MM.1S (cell line): ENCODE measurements at regions not wholly inside any gene's neighbourhood (a gene's known extent, or its start where the extent isn't known, plus 50 kb on each side); places are given as distances from the start of the nearest gene placed in this dataset.

Experiments used
- DNase-seq: peaks from one replicate; pipeline ENCODE4 v3.0.0-alpha.2; 2015
- H2AFZ ChIP-seq: fragments of 300-600 bp; sonication (generic); 2 replicates; pipeline ENCODE4 v1.6.0; 2016; ENCODE audit warnings: antibody characterized with exemption, low read length
- H3F3A ChIP-seq: fragments of 300-600 bp; sonication (generic); 2 replicates; pipeline ENCODE4 v1.6.1; 2016; ENCODE audit warnings: mild to moderate bottlenecking, antibody characterized with exemption, low read length, moderate library complexity, mixed read lengths; ENCODE audit not compliant: insufficient read depth
- H3K27ac ChIP-seq: fragments of 300-600 bp; sonication (generic); 2 replicates; pipeline ENCODE4 v1.5.1; 2016; ENCODE audit warnings: mild to moderate bottlenecking, low read length
- H3K27me3 ChIP-seq: fragments of 300-600 bp; sonication (generic); replicated peaks from 2 replicates; pipeline ENCODE4 v1.6.0; 2016; ENCODE audit warnings: low read length; ENCODE audit not compliant: insufficient read depth
- H3K36me3 ChIP-seq: fragments of 300-600 bp; sonication (generic); replicated peaks from 2 replicates; pipeline ENCODE4 v1.6.1; 2016; ENCODE audit warnings: mild to moderate bottlenecking, low read length, mixed read lengths; ENCODE audit not compliant: insufficient read depth
- H3K4me1 ChIP-seq: fragments of 300-600 bp; sonication (generic); 2 replicates; pipeline ENCODE4 v1.6.1; 2016; ENCODE audit warnings: low read length, mixed read lengths
- H3K4me2 ChIP-seq: fragments of 300-600 bp; sonication (generic); 2 replicates; pipeline ENCODE4 v1.6.0; 2016; ENCODE audit warnings: low read depth, low read length
- H3K4me3 ChIP-seq: fragments of 300-600 bp; sonication (generic); 2 replicates; pipeline ENCODE4 v1.5.1; 2016; ENCODE audit warnings: low read length, mixed read lengths
- H3K79me2 ChIP-seq: fragments of 300-600 bp; sonication (generic); 2 replicates; pipeline ENCODE4 v1.6.1; 2016; ENCODE audit warnings: mixed run types, low read length, mixed read lengths
- H3K9ac ChIP-seq: fragments of 300-600 bp; sonication (generic); 2 replicates; pipeline ENCODE4 v1.6.1; 2016; ENCODE audit warnings: low read length, mixed read lengths
- H3K9me2 ChIP-seq: fragments of 300-600 bp; sonication (generic); replicated peaks from 2 replicates; pipeline ENCODE4 v1.6.1; 2016; ENCODE audit warnings: mild to moderate bottlenecking, low read length, mixed read lengths; ENCODE audit not compliant: insufficient read depth
- H3K9me3 ChIP-seq: fragments of 300-600 bp; sonication (generic); replicated peaks from 2 replicates; pipeline ENCODE4 v1.6.1; 2016; ENCODE audit warnings: mild to moderate bottlenecking, low read length, mixed read lengths; ENCODE audit not compliant: insufficient read depth
- H4K20me1 ChIP-seq: fragments of 300-600 bp; sonication (generic); 2 replicates; pipeline ENCODE4 v1.6.1; 2016; ENCODE audit warnings: mild to moderate bottlenecking, low read length, moderate library complexity, mixed read lengths; ENCODE audit not compliant: insufficient read depth
- EZH2 ChIP-seq: fragments of 300-600 bp; sonication (generic); optimal IDR thresholded peaks from 2 replicates; pipeline ENCODE3; 2017; ENCODE audit warnings: low read depth, mild to moderate bottlenecking, antibody characterized with exemption, low read length, mixed read lengths
- EZH2phosphoT487 ChIP-seq: fragments of 300-600 bp; sonication (generic); IDR thresholded peaks from 2 replicates; pipeline ENCODE4 v1.6.1; 2018; ENCODE audit warnings: antibody characterized with exemption, low read length
- TF ChIP-seq, protein P1 (sequence below): fragments of 300-600 bp; sonication (generic); IDR thresholded peaks from 2 replicates; pipeline ENCODE4 v1.5.1; 2016; ENCODE audit warnings: antibody characterized with exemption, low read length, mixed read lengths

DNA sequence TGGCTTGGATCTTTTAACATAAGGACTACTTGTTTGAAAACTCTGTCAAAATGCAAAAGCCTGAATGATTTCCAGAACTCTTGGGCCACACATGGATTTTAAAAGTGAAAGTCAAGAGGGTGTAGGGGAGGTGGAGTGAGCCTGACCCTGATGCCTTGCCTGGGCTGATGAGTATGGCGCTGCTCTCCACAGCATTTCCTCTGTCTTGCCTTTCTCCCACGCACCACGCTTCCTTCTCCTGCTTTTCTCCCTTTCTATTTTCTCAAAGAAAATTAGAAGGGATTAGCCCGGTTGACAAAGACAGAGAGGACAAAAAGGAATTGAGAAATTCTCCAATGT lies 207.0 kb upstream of the CCDC68 start:
- H3K79me2 ChIP-seq: no peaks in the 10 kb centered on the region
- H3K9me3 ChIP-seq: no peaks in the 10 kb centered on the region
- DNase-seq: no peak
- no peak overlapping the region for H3K9ac ChIP-seq
- no peak overlapping the region for H3K4me2 ChIP-seq
- H3K36me3 ChIP-seq: no peaks in the 10 kb centered on the region
- H3K27me3 ChIP-seq: no peaks in the 10 kb centered on the region
- H3F3A ChIP-seq: no peaks in the 10 kb centered on the region
- no peaks in the 10 kb centered on the region for H4K20me1 ChIP-seq
- H3K4me3 ChIP-seq: no peak overlapping the region
- H2AFZ ChIP-seq: no peak overlapping the region
- H3K4me1 ChIP-seq: no peaks in the 10 kb centered on the region
- H3K27ac ChIP-seq: no peak overlapping the region
- TF ChIP-seq, protein P1, sequence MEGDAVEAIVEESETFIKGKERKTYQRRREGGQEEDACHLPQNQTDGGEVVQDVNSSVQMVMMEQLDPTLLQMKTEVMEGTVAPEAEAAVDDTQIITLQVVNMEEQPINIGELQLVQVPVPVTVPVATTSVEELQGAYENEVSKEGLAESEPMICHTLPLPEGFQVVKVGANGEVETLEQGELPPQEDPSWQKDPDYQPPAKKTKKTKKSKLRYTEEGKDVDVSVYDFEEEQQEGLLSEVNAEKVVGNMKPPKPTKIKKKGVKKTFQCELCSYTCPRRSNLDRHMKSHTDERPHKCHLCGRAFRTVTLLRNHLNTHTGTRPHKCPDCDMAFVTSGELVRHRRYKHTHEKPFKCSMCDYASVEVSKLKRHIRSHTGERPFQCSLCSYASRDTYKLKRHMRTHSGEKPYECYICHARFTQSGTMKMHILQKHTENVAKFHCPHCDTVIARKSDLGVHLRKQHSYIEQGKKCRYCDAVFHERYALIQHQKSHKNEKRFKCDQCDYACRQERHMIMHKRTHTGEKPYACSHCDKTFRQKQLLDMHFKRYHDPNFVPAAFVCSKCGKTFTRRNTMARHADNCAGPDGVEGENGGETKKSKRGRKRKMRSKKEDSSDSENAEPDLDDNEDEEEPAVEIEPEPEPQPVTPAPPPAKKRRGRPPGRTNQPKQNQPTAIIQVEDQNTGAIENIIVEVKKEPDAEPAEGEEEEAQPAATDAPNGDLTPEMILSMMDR: no peak
- TF ChIP-seq EZH2phosphoT487 (no peak), EZH2 (no peak)
- H3K9me2 ChIP-seq: no peaks in the 10 kb centered on the region

DNA sequence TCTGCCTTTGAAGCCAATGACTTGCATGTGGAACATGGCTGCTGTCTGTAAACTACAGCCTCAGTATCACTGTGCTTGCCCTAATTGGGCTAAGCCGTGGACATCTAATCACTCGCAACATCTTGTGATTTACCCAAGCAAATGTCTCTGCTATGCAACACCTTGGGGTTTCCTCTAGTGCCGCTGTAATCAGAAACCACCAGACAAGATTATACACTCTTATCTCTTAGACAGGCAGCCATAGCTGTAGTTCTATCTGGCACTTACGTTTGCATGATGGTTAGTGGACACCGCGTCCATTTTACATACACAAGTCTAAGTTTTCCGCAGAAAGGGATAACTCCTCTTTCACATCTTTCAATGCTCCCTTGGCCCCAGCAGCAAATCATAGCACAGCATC lies 204.3 kb upstream of the CCDC68 start:
- H3K27ac ChIP-seq: no peak overlapping the region
- H3K9me3 ChIP-seq: no peaks in the 10 kb centered on the region
- H3K9me2 ChIP-seq: no peaks in the 10 kb centered on the region
- DNase-seq: no peak
- TF ChIP-seq EZH2 (no peak), EZH2phosphoT487 (no peak)
- TF ChIP-seq, protein P1: no peak
- no peak overlapping the region for H3K4me2 ChIP-seq
- no peaks in the 10 kb centered on the region for H3K79me2 ChIP-seq
- no peaks in the 10 kb centered on the region for H3K36me3 ChIP-seq
- H2AFZ ChIP-seq: no peak overlapping the region
- no peaks in the 10 kb centered on the region for H3K4me1 ChIP-seq
- no peaks in the 10 kb centered on the region for H3F3A ChIP-seq
- H3K27me3 ChIP-seq: no peaks in the 10 kb centered on the region
- H3K9ac ChIP-seq: no peak overlapping the region
- no peaks in the 10 kb centered on the region for H4K20me1 ChIP-seq
- H3K4me3 ChIP-seq: no peak overlapping the region

DNA sequence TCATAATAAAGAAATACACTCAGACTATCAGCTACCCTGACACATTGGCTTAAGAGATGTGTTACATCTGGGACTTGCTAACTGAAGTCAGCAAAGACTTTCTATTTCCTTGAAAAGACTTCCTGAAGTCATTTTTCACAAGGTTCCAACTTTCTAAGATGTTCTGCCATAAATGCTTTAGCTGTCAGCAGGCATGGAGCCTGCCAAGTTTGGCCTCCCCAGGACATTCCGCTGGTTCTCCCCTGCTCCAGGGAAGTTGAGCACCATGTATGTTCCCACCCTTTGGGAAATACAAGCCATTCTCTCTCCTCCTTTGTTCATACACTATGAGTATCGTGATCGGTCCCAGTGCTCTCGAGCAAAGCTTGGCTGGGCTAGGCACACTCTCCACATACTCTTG lies 202.7 kb upstream of the CCDC68 start:
- Histone ChIP-seq H4K20me1 (no peaks in the 10 kb centered on the region), H3K27ac (no peak overlapping the region), H3K4me1 (no peaks in the 10 kb centered on the region), H3K9me3 (no peaks in the 10 kb centered on the region), H3K9me2 (no peaks in the 10 kb centered on the region), H2AFZ (no peak overlapping the region), H3K27me3 (no peaks in the 10 kb centered on the region), H3K79me2 (no peaks in the 10 kb centered on the region), H3F3A (no peaks in the 10 kb centered on the region), H3K9ac (no peak overlapping the region), H3K4me2 (no peak overlapping the region), H3K4me3 (no peak overlapping the region), H3K36me3 (no peaks in the 10 kb centered on the region)
- TF ChIP-seq, protein P1: no peak
- TF ChIP-seq EZH2phosphoT487 (no peak), EZH2 (no peak)
- no peak for DNase-seq

DNA sequence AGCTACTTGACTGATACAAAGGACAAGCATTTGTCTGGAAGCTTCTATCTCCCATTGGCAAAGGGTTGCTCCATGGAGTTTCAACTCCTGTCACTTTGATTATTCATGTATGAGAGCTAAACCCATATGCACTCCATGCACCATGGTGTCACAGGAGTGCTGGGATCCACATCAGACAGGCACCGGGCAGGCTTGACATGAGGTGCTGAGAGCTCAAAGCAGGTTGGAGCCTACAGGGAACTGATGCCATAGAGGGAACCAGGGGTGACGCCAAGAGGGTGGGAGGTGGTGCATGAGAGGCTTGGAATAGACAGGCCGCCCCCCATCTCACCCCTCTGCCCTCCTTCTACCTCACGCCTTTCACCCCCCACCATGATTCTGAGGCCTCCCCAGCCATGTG lies 199.8 kb upstream of the CCDC68 start:
- H3K4me2 ChIP-seq: no peak overlapping the region
- H3K9me3 ChIP-seq: no peaks in the 10 kb centered on the region
- no peak overlapping the region for H3K27ac ChIP-seq
- no peak for DNase-seq
- H3K4me1 ChIP-seq: no peaks in the 10 kb centered on the region
- H3K9ac ChIP-seq: no peak overlapping the region
- H3K36me3 ChIP-seq: no peaks in the 10 kb centered on the region
- no peaks in the 10 kb centered on the region for H3K9me2 ChIP-seq
- H3F3A ChIP-seq: no peaks in the 10 kb centered on the region
- H4K20me1 ChIP-seq: no peaks in the 10 kb centered on the region
- no peak overlapping the region for H2AFZ ChIP-seq
- no peak for TF ChIP-seq EZH2
- no peak for TF ChIP-seq EZH2phosphoT487
- TF ChIP-seq, protein P1: no peak
- H3K4me3 ChIP-seq: no peak overlapping the region
- H3K27me3 ChIP-seq: no peaks in the 10 kb centered on the region
- H3K79me2 ChIP-seq: no peaks in the 10 kb centered on the region
